ENCODE measurements at regions not wholly inside any gene's neighbourhood (a gene's known extent, or its start where the extent isn't known, plus 50 kb on each side); places are given as distances from the start of the nearest gene placed in this dataset.
"Not testable (repeated sequence)": the region's sequence is repeated elsewhere in the genome, so short reads cannot be mapped to it uniquely, and the experiment has no call there.

GRCh38 chr14:82757776-82758175 is 1224.1 kb upstream of the SEL1L start:
- no peak for DNase-seq

- no peak for DNase-seq
Observed at GRCh38 chr14:82759656-82760055, 1226.0 kb upstream of the SEL1L start.

DNA sequence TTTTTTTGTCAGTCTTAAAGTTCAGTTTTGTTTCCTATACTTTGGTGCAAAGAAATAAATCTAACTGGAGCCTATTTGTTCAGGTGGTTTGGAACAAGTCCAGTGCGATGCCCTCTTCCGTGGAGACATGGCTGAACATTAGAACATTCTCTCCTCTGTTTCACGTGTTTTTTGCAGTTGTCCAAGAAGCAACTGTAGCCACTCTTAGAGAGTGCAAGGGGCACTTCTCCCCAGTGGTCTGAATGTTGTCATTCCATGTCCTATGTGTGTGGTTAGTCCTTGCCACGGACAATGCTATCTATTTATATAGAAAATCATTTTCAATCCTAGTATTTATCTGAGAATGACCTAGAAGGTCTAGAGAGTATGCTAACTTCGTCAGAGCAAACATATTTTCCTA is 1232.5 kb upstream of the SEL1L start:
- no peak for DNase-seq

GRCh38 chr14:82766996-82767395 is 1233.3 kb upstream of the SEL1L start:
- DNase-seq = no peak

- no peak for DNase-seq
Observed at GRCh38 chr14:82776958-82777357, 1243.3 kb upstream of the SEL1L start.

DNA sequence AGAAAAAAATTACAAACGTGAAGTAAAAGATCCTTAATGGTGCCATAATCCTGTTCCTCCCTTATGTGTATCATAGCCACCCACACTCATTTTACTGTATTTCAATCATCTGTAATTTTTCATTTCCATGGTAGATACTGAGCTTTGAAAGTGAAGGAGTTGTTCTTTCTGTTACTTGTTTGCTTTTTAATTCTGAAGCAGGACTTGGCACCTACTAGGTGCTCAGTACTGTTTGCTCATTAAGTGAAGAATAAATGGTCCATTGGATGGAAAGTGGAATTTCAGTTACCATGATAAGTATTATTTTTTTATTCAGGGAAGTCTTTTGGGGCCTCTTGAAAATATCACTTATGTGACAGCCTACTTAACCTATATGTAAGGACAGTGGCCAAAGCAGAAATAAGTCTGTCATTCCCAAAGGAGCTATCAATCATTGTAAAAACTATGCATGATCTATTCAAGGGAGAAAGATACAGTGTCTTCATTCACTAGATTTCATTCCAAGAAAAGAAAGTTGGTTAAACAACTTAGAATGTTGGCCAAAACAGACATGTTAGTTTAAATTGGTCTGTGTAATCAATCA is 1244.4 kb upstream of the SEL1L start:
- no peak for DNase-seq

DNA sequence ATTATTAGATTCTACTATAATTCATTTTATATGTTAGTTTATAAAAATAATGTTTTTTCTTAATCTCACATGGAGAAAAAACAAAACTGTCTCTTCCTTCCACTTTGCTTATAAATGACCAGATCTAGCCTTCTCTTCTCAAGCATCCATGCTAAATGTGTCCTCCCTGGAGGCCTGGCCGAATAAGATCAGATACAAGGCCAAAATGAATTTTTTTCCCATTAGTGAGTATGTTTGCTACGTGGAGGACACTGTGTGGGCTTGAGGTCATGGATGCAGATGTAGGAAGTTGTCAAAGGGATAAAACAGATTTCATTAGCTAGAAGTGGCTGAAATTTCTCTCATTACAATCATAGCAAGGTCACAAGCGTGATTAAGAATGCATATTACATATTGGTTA is 1244.9 kb upstream of the SEL1L start:
- no peak for DNase-seq

DNA sequence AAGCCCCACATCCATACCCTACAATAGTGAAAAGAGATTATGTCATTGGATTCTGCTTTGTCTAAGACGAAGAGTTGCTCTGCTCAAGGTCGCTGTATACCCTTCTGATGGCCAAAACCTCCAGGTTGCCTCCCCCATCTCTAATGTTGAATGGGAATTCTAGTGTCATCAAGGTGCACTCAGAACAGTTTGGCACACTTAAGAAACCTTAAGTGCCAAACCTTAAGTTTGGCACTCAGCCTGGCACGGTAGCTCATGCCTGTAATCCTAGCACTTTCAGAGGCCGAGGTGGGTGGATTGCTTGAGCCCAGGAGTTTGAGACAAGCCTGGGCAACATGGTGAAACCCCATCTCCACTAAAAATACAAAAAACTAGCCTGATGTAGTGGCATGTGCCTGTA is 1245.6 kb upstream of the SEL1L start:
- DNase-seq = no peak

- DNase-seq = no peak
Observed at GRCh38 chr14:82785756-82786482, 1252.3 kb upstream of the SEL1L start.

GRCh38 chr14:82786483-82786880 is 1252.8 kb upstream of the SEL1L start:
- DNase-seq = no peak

- DNase-seq = no peak
Observed at GRCh38 chr14:82796086-82796485, 1262.4 kb upstream of the SEL1L start.

- no peak for DNase-seq
Observed at GRCh38 chr14:82798276-82798675, 1264.6 kb upstream of the SEL1L start.

- DNase-seq = no peak
Observed at GRCh38 chr14:82805892-82806825, 1272.5 kb upstream of the SEL1L start.

DNA sequence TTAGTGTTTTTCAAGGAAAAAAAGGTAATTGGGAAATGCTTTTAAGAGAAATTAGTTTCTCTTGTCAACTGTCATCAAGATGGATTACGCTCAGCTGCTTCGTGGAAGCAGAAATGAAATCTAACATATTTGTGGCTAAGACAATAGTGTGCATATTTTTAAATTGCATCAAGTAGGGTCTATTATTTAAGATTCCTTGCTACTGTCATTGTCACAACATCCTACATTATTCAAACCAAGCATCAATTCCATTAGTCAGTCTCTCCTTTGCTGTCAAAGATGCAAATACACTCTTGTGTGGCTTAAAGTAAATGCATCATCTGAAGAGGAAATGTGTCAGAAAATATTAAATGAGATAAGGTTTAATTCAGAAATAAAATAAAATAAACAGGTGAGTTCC is 1277.6 kb upstream of the SEL1L start:
- no peak for DNase-seq

GRCh38 chr14:82814339-82814738 is 1280.7 kb upstream of the SEL1L start:
- DNase-seq = not testable (repeated sequence)

GRCh38 chr14:82830596-82830995 is 1296.9 kb upstream of the SEL1L start:
- no peak for DNase-seq

GRCh38 chr14:82836256-82836950 is 1302.8 kb upstream of the SEL1L start:
- no peak for DNase-seq

GRCh38 chr14:82837611-82838140 is 1304.0 kb upstream of the SEL1L start:
- no peak for DNase-seq

DNA sequence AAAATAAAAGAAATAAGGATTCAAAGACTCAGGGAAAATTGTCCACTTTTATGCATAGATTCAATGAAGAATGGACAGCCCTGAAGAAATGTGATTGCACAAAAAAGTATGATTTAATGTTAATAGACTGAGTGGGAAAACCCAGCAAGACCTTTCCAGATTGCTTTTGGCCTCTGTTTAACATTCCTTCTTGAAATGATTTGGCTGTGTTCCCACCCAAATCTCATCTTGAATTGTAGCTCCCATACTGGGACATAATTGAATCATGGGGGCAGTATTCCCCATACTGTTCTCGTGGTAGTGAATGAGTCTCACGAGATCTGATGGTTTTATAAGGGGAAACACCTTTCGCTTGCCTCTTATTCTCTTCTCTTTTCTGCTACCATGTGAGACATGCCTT is 1316.9 kb upstream of the SEL1L start:
- DNase-seq = no peak

- DNase-seq = no peak
Observed at GRCh38 chr14:82854131-82854530, 1320.5 kb upstream of the SEL1L start.

DNA sequence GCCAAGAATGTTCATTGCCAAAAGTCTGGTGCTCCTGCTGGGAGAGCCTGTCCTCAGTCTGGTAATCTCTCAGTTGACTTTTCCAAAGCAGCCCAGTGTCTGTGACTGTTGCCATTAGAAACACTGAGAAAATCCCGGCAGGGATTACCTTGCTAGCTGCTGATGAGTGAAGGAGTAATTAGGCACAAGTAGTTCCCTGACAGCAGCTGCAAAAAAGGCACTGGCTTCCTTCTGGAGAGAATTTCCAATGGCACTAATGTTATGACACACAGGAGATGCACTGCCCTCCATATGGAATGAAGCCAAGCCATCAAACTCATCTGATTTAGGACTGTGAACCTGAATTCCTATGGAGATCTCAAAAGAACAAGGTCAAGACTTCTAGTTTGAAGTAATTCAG is 1321.2 kb upstream of the SEL1L start:
- DNase-seq = no peak

DNA sequence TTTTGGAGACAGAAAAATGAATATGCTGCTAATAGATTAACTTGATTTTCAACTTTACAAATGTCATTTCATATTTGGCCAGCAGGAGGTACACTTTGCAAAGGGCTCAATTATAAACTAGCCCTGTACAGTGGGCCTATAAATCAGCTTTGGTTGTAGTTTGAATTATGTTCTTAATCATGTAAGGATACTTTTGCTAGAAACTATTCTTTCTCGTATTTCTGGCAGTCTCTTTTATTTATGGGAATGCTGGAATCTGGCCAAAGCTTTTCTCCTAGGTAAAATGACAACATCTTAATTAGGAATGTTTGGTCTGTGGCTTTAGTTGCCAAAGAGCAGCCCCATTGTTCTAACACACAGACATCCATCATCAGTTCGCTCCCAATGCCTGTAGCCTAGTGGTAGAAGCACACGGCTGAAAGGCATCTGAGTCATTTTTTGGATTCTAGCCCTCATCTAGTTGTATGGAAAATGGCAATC is 1322.3 kb upstream of the SEL1L start:
- peak in 1 of 2 donors; percentile 6 for DNase-seq

GRCh38 chr14:82861313-82861712 is 1327.7 kb upstream of the SEL1L start:
- DNase-seq = no peak

Measured in inflammatory macrophage (primary cell).